SJCRH30 (cell line): ENCODE measurements at regions not wholly inside any gene's neighbourhood (a gene's known extent, or its start where the extent isn't known, plus 50 kb on each side); places are given as distances from the start of the nearest gene placed in this dataset.
"Not testable (repeated sequence)": the region's sequence is repeated elsewhere in the genome, so short reads cannot be mapped to it uniquely, and the experiment has no call there.

Experiments
- DNase-seq, 2 experiments: peaks; one replicate each; pipeline ENCODE4 v3.0.0-alpha.2; 2015 to 2020
- H3K27ac ChIP-seq: fragments of 250-450 bp; sonication (Bioruptor Pico); 2 replicates; pipeline ENCODE4 v1.5.1; 2020; ENCODE audit warnings: mild to moderate bottlenecking, moderate library complexity
- H3K27me3 ChIP-seq: fragments of 250-450 bp; sonication (Bioruptor Pico); 2 replicates; pipeline ENCODE4 v1.5.1; 2020; ENCODE audit warnings: mild to moderate bottlenecking, moderate library complexity
- H3K36me3 ChIP-seq: fragments of 250-450 bp; sonication (Bioruptor Pico); 2 replicates; pipeline ENCODE4 v1.5.1; 2020; ENCODE audit warnings: mild to moderate bottlenecking, moderate library complexity
- H3K4me1 ChIP-seq: fragments of 250-450 bp; sonication (Bioruptor Pico); 2 replicates; pipeline ENCODE4 v1.5.1; 2020; ENCODE audit warnings: mild to moderate bottlenecking, moderate library complexity
- H3K4me3 ChIP-seq: fragments of 250-450 bp; sonication (Bioruptor Pico); 2 replicates; pipeline ENCODE4 v1.5.1; 2020; ENCODE audit warnings: mild to moderate bottlenecking, moderate library complexity
- H3K9me3 ChIP-seq: fragments of 250-450 bp; sonication (Bioruptor Pico); replicated peaks from 2 replicates; pipeline ENCODE4 v1.5.1; 2020; ENCODE audit warnings: mild to moderate bottlenecking, moderate library complexity

GRCh38 chr1:234785471-234785919, 175.5 kb upstream of the IRF2BP2 start:
- H3K9me3 ChIP-seq, H3K27me3 ChIP-seq, H3K4me3 ChIP-seq, H3K36me3 ChIP-seq: not testable (repeated sequence)
- H3K4me1 ChIP-seq: peaks cover 26% of the 10 kb centered on the region
- peak overlapping the region; percentile 57 for H3K27ac ChIP-seq
- DNase-seq: peak; percentile 58 to 65

- peak; percentile 30 to 44 for DNase-seq
- not testable (repeated sequence) for H3K27ac ChIP-seq, H3K4me3 ChIP-seq, H3K27me3 ChIP-seq, H3K9me3 ChIP-seq, H3K36me3 ChIP-seq
- peaks cover 26% of the 10 kb centered on the region for H3K4me1 ChIP-seq
These were observed 174.1 kb upstream of the IRF2BP2 start for GRCh38 chr1:234784108-234784507.

- Histone ChIP-seq H3K27ac (peak overlapping the region; percentile 90), H3K27me3 (no peaks in the 10 kb centered on the region), H3K9me3 (no peaks in the 10 kb centered on the region), H3K4me1 (peaks cover 29% of the 10 kb centered on the region), H3K4me3 (no peak overlapping the region), H3K36me3 (no peaks in the 10 kb centered on the region)
- peak; percentile 82 to 94 for DNase-seq
These were observed 172.8 kb upstream of the IRF2BP2 start for GRCh38 chr1:234782791-234783190.

- Histone ChIP-seq H3K4me3 (no peak overlapping the region; the same call in 1 of the 2 replicates), H3K9me3 (no peaks in the 10 kb centered on the region), H3K27ac (peak overlapping the region; percentile 90), H3K27me3 (no peaks in the 10 kb centered on the region), H3K36me3 (no peaks in the 10 kb centered on the region), H3K4me1 (peaks cover 29% of the 10 kb centered on the region)
- DNase-seq: peak; percentile 95 to 100
These were observed 172.2 kb upstream of the IRF2BP2 start for GRCh38 chr1:234782105-234782751.

GRCh38 chr1:234781241-234782065, 171.5 kb upstream of the IRF2BP2 start:
- peak; percentile 27 to 49 for DNase-seq
- no peaks in the 10 kb centered on the region for H3K27me3 ChIP-seq
- H3K27ac ChIP-seq: peak overlapping the region; percentile 90
- no peaks in the 10 kb centered on the region for H3K36me3 ChIP-seq
- H3K4me3 ChIP-seq: no peak overlapping the region; the same call in 1 of the 2 replicates
- H3K9me3 ChIP-seq: no peaks in the 10 kb centered on the region
- H3K4me1 ChIP-seq: peaks cover 29% of the 10 kb centered on the region

- H3K4me3 ChIP-seq: no peak overlapping the region
- no peaks in the 10 kb centered on the region for H3K9me3 ChIP-seq
- H3K4me1 ChIP-seq: peaks cover 29% of the 10 kb centered on the region
- peak overlapping the region; percentile 90; the same call in 1 of the 2 replicates for H3K27ac ChIP-seq
- DNase-seq: peak in 1 of 2 experiments; percentile 20
- no peaks in the 10 kb centered on the region for H3K27me3 ChIP-seq
- H3K36me3 ChIP-seq: no peaks in the 10 kb centered on the region
These were observed 170.7 kb upstream of the IRF2BP2 start for GRCh38 chr1:234780531-234781162.

GRCh38 chr1:234780112-234780511, 170.1 kb upstream of the IRF2BP2 start:
- Histone ChIP-seq H3K27me3 (no peaks in the 10 kb centered on the region), H3K9me3 (no peaks in the 10 kb centered on the region)
- peak in 1 of 2 experiments; percentile 18 for DNase-seq

GRCh38 chr1:234779600-234779999, 169.6 kb upstream of the IRF2BP2 start:
- H3K27me3 ChIP-seq, H3K36me3 ChIP-seq, H3K4me3 ChIP-seq, H3K27ac ChIP-seq, H3K9me3 ChIP-seq: not testable (repeated sequence)
- DNase-seq: peak in 1 of 2 experiments; percentile 21
- H3K4me1 ChIP-seq: peaks cover 29% of the 10 kb centered on the region

More at GRCh38 chr1:234780112-234780511, 170.1 kb upstream of the IRF2BP2 start:
- Histone ChIP-seq H3K4me3 (no peak overlapping the region), H3K36me3 (no peaks in the 10 kb centered on the region), H3K4me1 (peaks cover 29% of the 10 kb centered on the region), H3K27ac (no peak overlapping the region)

GRCh38 chr1:234779160-234779538, 169.2 kb upstream of the IRF2BP2 start:
- H3K27me3 ChIP-seq: no peaks in the 10 kb centered on the region
- H3K27ac ChIP-seq: no peak overlapping the region
- no peaks in the 10 kb centered on the region for H3K36me3 ChIP-seq
- DNase-seq: peak in 1 of 2 experiments; percentile 19
- no peak overlapping the region for H3K4me3 ChIP-seq
- peaks cover 29% of the 10 kb centered on the region for H3K4me1 ChIP-seq
- no peaks in the 10 kb centered on the region for H3K9me3 ChIP-seq

GRCh38 chr1:234778221-234779159, 168.5 kb upstream of the IRF2BP2 start:
- peak; percentile 36 to 64 for DNase-seq
- Histone ChIP-seq H3K27me3 (no peaks in the 10 kb centered on the region), H3K4me3 (no peak overlapping the region), H3K4me1 (peaks cover 29% of the 10 kb centered on the region), H3K36me3 (no peaks in the 10 kb centered on the region), H3K27ac (no peak overlapping the region), H3K9me3 (no peaks in the 10 kb centered on the region)

- H3K4me3 ChIP-seq: no peak overlapping the region
- no peaks in the 10 kb centered on the region for H3K9me3 ChIP-seq
- H3K27me3 ChIP-seq: no peaks in the 10 kb centered on the region
- DNase-seq: peak in 1 of 2 experiments; percentile 18
- no peaks in the 10 kb centered on the region for H3K36me3 ChIP-seq
- H3K27ac ChIP-seq: no peak overlapping the region
- peaks cover 23% of the 10 kb centered on the region for H3K4me1 ChIP-seq
These were observed 167.9 kb upstream of the IRF2BP2 start for GRCh38 chr1:234777856-234778220.

- H3K36me3 ChIP-seq: no peaks in the 10 kb centered on the region
- no peaks in the 10 kb centered on the region for H3K9me3 ChIP-seq
- no peak overlapping the region for H3K27ac ChIP-seq
- no peak overlapping the region for H3K4me3 ChIP-seq
- peak in 1 of 2 experiments; percentile 28 for DNase-seq
- H3K4me1 ChIP-seq: peaks cover 17% of the 10 kb centered on the region
- H3K27me3 ChIP-seq: no peaks in the 10 kb centered on the region
These were observed 167.2 kb upstream of the IRF2BP2 start for GRCh38 chr1:234776876-234777855.

GRCh38 chr1:234776256-234776875, 166.4 kb upstream of the IRF2BP2 start:
- Histone ChIP-seq H3K4me3 (no peak overlapping the region), H3K9me3 (no peaks in the 10 kb centered on the region), H3K27ac (no peak overlapping the region), H3K36me3 (no peaks in the 10 kb centered on the region), H3K4me1 (peaks cover 17% of the 10 kb centered on the region), H3K27me3 (no peaks in the 10 kb centered on the region)
- no peak for DNase-seq
